ENCODE measurements at regions not wholly inside any gene's neighbourhood (a gene's known extent, or its start where the extent isn't known, plus 50 kb on each side); places are given as distances from the start of the nearest gene placed in this dataset.
"Not testable (repeated sequence)": the region's sequence is repeated elsewhere in the genome, so short reads cannot be mapped to it uniquely, and the experiment has no call there.

DNA sequence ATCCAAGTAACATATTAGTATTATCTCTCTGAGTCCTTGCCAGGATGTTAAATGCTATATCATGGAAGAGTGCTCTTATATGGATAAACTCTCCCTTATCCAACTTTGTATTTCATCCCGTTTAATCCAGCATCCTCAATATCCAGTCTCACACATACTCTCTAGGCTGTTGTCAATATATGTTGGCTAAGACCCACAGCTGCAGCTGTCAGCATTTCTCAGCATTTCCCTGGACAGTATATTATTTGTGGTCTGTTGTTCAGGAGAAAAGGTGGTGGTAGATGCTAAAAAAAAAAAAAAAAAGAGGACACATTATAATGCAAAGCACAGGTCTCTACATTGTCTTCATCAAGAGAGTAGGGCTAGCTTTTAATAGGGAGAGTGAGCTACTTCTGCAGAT lies 1368.0 kb upstream of the ZEB2 start:
- no peaks in the 10 kb centered on the region for H3K27me3 ChIP-seq (replicated peaks in 2 of 5; ENCODE audit: control insufficient read depth in 4 of 5, insufficient read depth in 5 of 5, low read length in 4 of 5)
- no peak for DNase-seq
- ChIA-PET CTCF (no interaction called here), POLR2A (no interaction called here)
- no peak overlapping the region for H3K4me3 ChIP-seq (ENCODE audit: control insufficient read depth in 1 of 7, extremely low read depth in 1 of 7, insufficient read depth in 4 of 7, low read depth in 2 of 7, low read length in 6 of 7)
- no peaks in the 10 kb centered on the region for H3K9me3 ChIP-seq (ENCODE audit: control extremely low read depth in 1 of 5, control insufficient read depth in 4 of 5, insufficient read depth in 2 of 5, low read depth in 1 of 5, low read length in 4 of 5)
- H3K36me3 ChIP-seq (ENCODE audit: control insufficient read depth in 4 of 4, insufficient read depth in 4 of 4, low read length in 3 of 4) = no peaks in the 10 kb centered on the region
- no CpG with 5 or more reads among the region's 1 CpG for WGBS (ENCODE audit: insufficient coverage)
- no peak overlapping the region for H3K27ac ChIP-seq (ENCODE audit: insufficient read depth in 1 of 2, low read depth in 1 of 2, low read length in 2 of 2, poor library complexity in 1 of 2, severe bottlenecking in 2 of 2)
- no peaks in the 10 kb centered on the region for H3K4me1 ChIP-seq (ENCODE audit: control extremely low read depth in 1 of 4, control insufficient read depth in 4 of 4, insufficient read depth in 4 of 4, low read length in 3 of 4)

- H3K27me3 ChIP-seq (replicated peaks in 2 of 5; ENCODE audit: control insufficient read depth in 4 of 5, insufficient read depth in 5 of 5, low read length in 4 of 5); H3K9me3 ChIP-seq (ENCODE audit: control extremely low read depth in 1 of 5, control insufficient read depth in 4 of 5, insufficient read depth in 2 of 5, low read depth in 1 of 5, low read length in 4 of 5); DNase-seq; H3K4me3 ChIP-seq (ENCODE audit: control insufficient read depth in 1 of 7, extremely low read depth in 1 of 7, insufficient read depth in 4 of 7, low read depth in 2 of 7, low read length in 6 of 7); H3K27ac ChIP-seq (ENCODE audit: insufficient read depth in 1 of 2, low read depth in 1 of 2, low read length in 2 of 2, poor library complexity in 1 of 2, severe bottlenecking in 2 of 2); POLR2A ChIA-PET; H3K36me3 ChIP-seq (ENCODE audit: control insufficient read depth in 4 of 4, insufficient read depth in 4 of 4, low read length in 3 of 4); H3K4me1 ChIP-seq (ENCODE audit: control extremely low read depth in 1 of 4, control insufficient read depth in 4 of 4, insufficient read depth in 4 of 4, low read length in 3 of 4); CTCF ChIA-PET: not testable (repeated sequence)
- WGBS (ENCODE audit: insufficient coverage) = over 99% methylated on average over 13 of the region's 23 CpGs
Measured at GRCh38 chr2:145880997-145881396, 1361.1 kb upstream of the ZEB2 start.

GRCh38 chr2:145875016-145875415 lies 1355.1 kb upstream of the ZEB2 start:
- no peak overlapping the region for H3K4me3 ChIP-seq (ENCODE audit: control insufficient read depth in 1 of 7, extremely low read depth in 1 of 7, insufficient read depth in 4 of 7, low read depth in 2 of 7, low read length in 6 of 7)

DNA sequence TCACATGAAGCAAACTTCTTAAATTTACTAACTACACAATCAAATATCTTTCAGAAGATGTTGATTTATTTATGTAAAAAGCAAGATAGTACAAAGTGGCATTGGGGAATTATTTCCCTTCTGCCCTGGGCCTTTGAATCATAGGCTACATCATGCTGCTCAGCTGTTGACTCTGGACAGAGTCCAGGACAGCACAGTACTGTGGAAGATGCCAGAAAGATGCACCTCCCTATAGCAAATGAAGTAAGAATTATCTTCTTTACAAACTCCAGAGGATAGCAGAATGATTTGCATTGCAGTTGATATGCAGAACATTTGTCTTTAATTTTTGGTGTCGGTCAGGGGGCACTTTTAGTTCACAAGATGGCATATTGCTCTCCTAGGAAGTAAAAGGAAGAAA lies 1354.5 kb upstream of the ZEB2 start:
- no peak overlapping the region for H3K27ac ChIP-seq (ENCODE audit: insufficient read depth in 1 of 2, low read depth in 1 of 2, low read length in 2 of 2, poor library complexity in 1 of 2, severe bottlenecking in 2 of 2)
- ChIA-PET POLR2A (no interaction called here), CTCF (no interaction called here)
- DNase-seq = no peak
- no CpG with 5 or more reads among the region's 1 CpG for WGBS (ENCODE audit: insufficient coverage)
- no peaks in the 10 kb centered on the region for H3K4me1 ChIP-seq (ENCODE audit: control extremely low read depth in 1 of 4, control insufficient read depth in 4 of 4, insufficient read depth in 4 of 4, low read length in 3 of 4)
- no peaks in the 10 kb centered on the region for H3K36me3 ChIP-seq (ENCODE audit: control insufficient read depth in 4 of 4, insufficient read depth in 4 of 4, low read length in 3 of 4)
- no peak overlapping the region for H3K4me3 ChIP-seq (ENCODE audit: control insufficient read depth in 1 of 7, extremely low read depth in 1 of 7, insufficient read depth in 4 of 7, low read depth in 2 of 7, low read length in 6 of 7)
- H3K9me3 ChIP-seq (ENCODE audit: control extremely low read depth in 1 of 5, control insufficient read depth in 4 of 5, insufficient read depth in 2 of 5, low read depth in 1 of 5, low read length in 4 of 5) = no peaks in the 10 kb centered on the region
- H3K27me3 ChIP-seq (replicated peaks in 2 of 5; ENCODE audit: control insufficient read depth in 4 of 5, insufficient read depth in 5 of 5, low read length in 4 of 5) = no peaks in the 10 kb centered on the region

More at GRCh38 chr2:145875016-145875415, 1355.1 kb upstream of the ZEB2 start:
- 98% methylated on average over 5 of the region's 5 CpGs for WGBS (ENCODE audit: insufficient coverage)
- no peak for DNase-seq
- ChIA-PET CTCF (no interaction called here), POLR2A (no interaction called here)
- H3K27me3 ChIP-seq (replicated peaks in 2 of 5; ENCODE audit: control insufficient read depth in 4 of 5, insufficient read depth in 5 of 5, low read length in 4 of 5) = no peaks in the 10 kb centered on the region
- no peaks in the 10 kb centered on the region for H3K36me3 ChIP-seq (ENCODE audit: control insufficient read depth in 4 of 4, insufficient read depth in 4 of 4, low read length in 3 of 4)
- H3K27ac ChIP-seq (ENCODE audit: insufficient read depth in 1 of 2, low read depth in 1 of 2, low read length in 2 of 2, poor library complexity in 1 of 2, severe bottlenecking in 2 of 2) = no peak overlapping the region
- no peaks in the 10 kb centered on the region for H3K4me1 ChIP-seq (ENCODE audit: control extremely low read depth in 1 of 4, control insufficient read depth in 4 of 4, insufficient read depth in 4 of 4, low read length in 3 of 4)
- H3K9me3 ChIP-seq (ENCODE audit: control extremely low read depth in 1 of 5, control insufficient read depth in 4 of 5, insufficient read depth in 2 of 5, low read depth in 1 of 5, low read length in 4 of 5) = no peaks in the 10 kb centered on the region

GRCh38 chr2:145864501-145864900 lies 1344.6 kb upstream of the ZEB2 start:
- CTCF ChIA-PET = no interaction called here
- POLR2A ChIA-PET = no interaction called here
- DNase-seq = no peak
- Histone ChIP-seq H3K4me1 (ENCODE audit: control extremely low read depth in 1 of 4, control insufficient read depth in 4 of 4, insufficient read depth in 4 of 4, low read length in 3 of 4) (no peaks in the 10 kb centered on the region), H3K27ac (ENCODE audit: insufficient read depth in 1 of 2, low read depth in 1 of 2, low read length in 2 of 2, poor library complexity in 1 of 2, severe bottlenecking in 2 of 2) (no peak overlapping the region), H3K27me3 (replicated peaks in 2 of 5; ENCODE audit: control insufficient read depth in 4 of 5, insufficient read depth in 5 of 5, low read length in 4 of 5) (no peaks in the 10 kb centered on the region), H3K4me3 (ENCODE audit: control insufficient read depth in 1 of 7, extremely low read depth in 1 of 7, insufficient read depth in 4 of 7, low read depth in 2 of 7, low read length in 6 of 7) (no peak overlapping the region), H3K9me3 (ENCODE audit: control extremely low read depth in 1 of 5, control insufficient read depth in 4 of 5, insufficient read depth in 2 of 5, low read depth in 1 of 5, low read length in 4 of 5) (no peaks in the 10 kb centered on the region), H3K36me3 (ENCODE audit: control insufficient read depth in 4 of 4, insufficient read depth in 4 of 4, low read length in 3 of 4) (no peaks in the 10 kb centered on the region)
- 100% methylated on average over 3 of the region's 3 CpGs for WGBS (ENCODE audit: insufficient coverage)

DNA sequence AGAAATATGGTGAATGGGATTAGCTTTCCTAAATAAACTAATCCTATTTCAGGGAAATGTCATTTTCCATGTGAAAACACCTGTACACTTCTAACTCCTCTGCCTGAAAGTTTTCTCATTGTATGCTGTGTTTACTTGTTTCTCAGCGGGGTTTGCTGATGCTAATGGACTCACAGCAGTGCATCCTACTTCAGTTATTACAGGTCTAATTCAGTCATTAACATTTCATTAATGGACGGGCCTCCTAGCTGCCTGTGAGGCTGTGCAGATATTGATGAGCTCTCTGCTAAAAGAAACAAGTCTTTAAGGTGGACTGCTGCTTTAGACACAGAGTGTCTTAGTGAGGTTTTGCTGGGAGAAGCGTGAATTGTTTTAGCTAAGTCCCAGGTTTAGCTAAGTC lies 1342.0 kb upstream of the ZEB2 start:
- POLR2A ChIA-PET = no interaction called here
- DNase-seq = no peak
- no peaks in the 10 kb centered on the region for H3K36me3 ChIP-seq (ENCODE audit: control insufficient read depth in 4 of 4, insufficient read depth in 4 of 4, low read length in 3 of 4)
- H3K9me3 ChIP-seq (ENCODE audit: control extremely low read depth in 1 of 5, control insufficient read depth in 4 of 5, insufficient read depth in 2 of 5, low read depth in 1 of 5, low read length in 4 of 5) = no peaks in the 10 kb centered on the region
- H3K4me3 ChIP-seq (ENCODE audit: control insufficient read depth in 1 of 7, extremely low read depth in 1 of 7, insufficient read depth in 4 of 7, low read depth in 2 of 7, low read length in 6 of 7) = no peak overlapping the region
- no peaks in the 10 kb centered on the region for H3K27me3 ChIP-seq (replicated peaks in 2 of 5; ENCODE audit: control insufficient read depth in 4 of 5, insufficient read depth in 5 of 5, low read length in 4 of 5)
- H3K27ac ChIP-seq (ENCODE audit: insufficient read depth in 1 of 2, low read depth in 1 of 2, low read length in 2 of 2, poor library complexity in 1 of 2, severe bottlenecking in 2 of 2) = no peak overlapping the region
- CTCF ChIA-PET = interaction anchor here (1.0 to 1.4 kb wide), 2 partner anchors 22 to 28 kb away, joined by 3 read pairs; no protein-coding TSS in a partner anchor
- no CpG with 5 or more reads among the region's 3 CpGs for WGBS (ENCODE audit: insufficient coverage)
- H3K4me1 ChIP-seq (ENCODE audit: control extremely low read depth in 1 of 4, control insufficient read depth in 4 of 4, insufficient read depth in 4 of 4, low read length in 3 of 4) = no peaks in the 10 kb centered on the region

DNA sequence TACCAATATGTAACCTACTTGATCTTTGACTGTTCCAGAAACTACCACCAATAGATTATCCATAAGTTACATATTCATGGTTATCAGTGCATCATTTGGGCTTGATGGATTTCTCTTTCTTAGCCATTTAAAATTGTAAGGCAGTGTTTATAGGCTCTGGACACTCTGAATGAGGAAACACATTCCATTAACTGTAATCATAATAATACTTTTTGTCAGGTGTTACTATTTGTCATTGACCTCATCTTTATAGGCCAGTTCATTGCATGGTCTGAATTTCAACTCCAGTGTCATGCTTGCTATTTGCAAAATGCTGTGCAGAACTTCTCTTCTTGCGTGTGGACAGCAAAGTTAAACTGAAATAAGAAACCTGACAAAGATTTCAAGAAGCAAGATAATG lies 1340.2 kb upstream of the ZEB2 start:
- DNase-seq = no peak
- POLR2A ChIA-PET = no interaction called here
- 80% methylated on average over 1 of the region's 1 CpG for WGBS (ENCODE audit: insufficient coverage)
- CTCF ChIA-PET = no interaction called here
- Histone ChIP-seq H3K4me3 (ENCODE audit: control insufficient read depth in 1 of 7, extremely low read depth in 1 of 7, insufficient read depth in 4 of 7, low read depth in 2 of 7, low read length in 6 of 7) (no peak overlapping the region), H3K27ac (ENCODE audit: insufficient read depth in 1 of 2, low read depth in 1 of 2, low read length in 2 of 2, poor library complexity in 1 of 2, severe bottlenecking in 2 of 2) (no peak overlapping the region), H3K36me3 (ENCODE audit: control insufficient read depth in 4 of 4, insufficient read depth in 4 of 4, low read length in 3 of 4) (no peaks in the 10 kb centered on the region), H3K4me1 (ENCODE audit: control extremely low read depth in 1 of 4, control insufficient read depth in 4 of 4, insufficient read depth in 4 of 4, low read length in 3 of 4) (no peaks in the 10 kb centered on the region), H3K9me3 (ENCODE audit: control extremely low read depth in 1 of 5, control insufficient read depth in 4 of 5, insufficient read depth in 2 of 5, low read depth in 1 of 5, low read length in 4 of 5) (no peaks in the 10 kb centered on the region), H3K27me3 (replicated peaks in 2 of 5; ENCODE audit: control insufficient read depth in 4 of 5, insufficient read depth in 5 of 5, low read length in 4 of 5) (no peaks in the 10 kb centered on the region)

DNA sequence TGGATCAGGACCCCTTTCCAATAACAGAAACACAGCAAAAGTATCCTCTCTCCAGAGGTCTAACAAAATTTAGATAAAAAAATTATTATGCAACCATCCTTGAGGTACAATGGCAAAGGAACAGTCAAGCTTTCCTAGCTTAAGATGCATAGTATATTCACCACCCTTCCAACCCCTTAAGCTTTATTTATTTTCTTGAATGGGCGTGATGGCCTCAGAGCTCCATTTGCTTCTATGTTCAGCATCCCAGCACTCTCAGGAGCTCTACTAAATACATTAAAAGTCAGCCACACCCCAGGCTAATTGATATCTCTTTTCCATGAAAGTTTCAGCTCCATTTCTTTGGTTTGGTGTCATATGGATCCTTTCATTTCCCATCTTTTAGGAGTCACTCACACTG lies 1335.2 kb upstream of the ZEB2 start:
- DNase-seq = no peak
- POLR2A ChIA-PET = no interaction called here
- Histone ChIP-seq H3K36me3 (ENCODE audit: control insufficient read depth in 4 of 4, insufficient read depth in 4 of 4, low read length in 3 of 4) (no peaks in the 10 kb centered on the region), H3K4me3 (ENCODE audit: control insufficient read depth in 1 of 7, extremely low read depth in 1 of 7, insufficient read depth in 4 of 7, low read depth in 2 of 7, low read length in 6 of 7) (no peak overlapping the region), H3K27ac (ENCODE audit: insufficient read depth in 1 of 2, low read depth in 1 of 2, low read length in 2 of 2, poor library complexity in 1 of 2, severe bottlenecking in 2 of 2) (no peak overlapping the region), H3K4me1 (ENCODE audit: control extremely low read depth in 1 of 4, control insufficient read depth in 4 of 4, insufficient read depth in 4 of 4, low read length in 3 of 4) (no peaks in the 10 kb centered on the region), H3K9me3 (ENCODE audit: control extremely low read depth in 1 of 5, control insufficient read depth in 4 of 5, insufficient read depth in 2 of 5, low read depth in 1 of 5, low read length in 4 of 5) (no peaks in the 10 kb centered on the region), H3K27me3 (replicated peaks in 2 of 5; ENCODE audit: control insufficient read depth in 4 of 5, insufficient read depth in 5 of 5, low read length in 4 of 5) (no peaks in the 10 kb centered on the region)
- no CpG with 5 or more reads among the region's 1 CpG for WGBS (ENCODE audit: insufficient coverage)
- CTCF ChIA-PET = no interaction called here

All from common myeloid progenitor, CD34-positive (primary cell).